OCI-LY1 (cell line): ENCODE measurements at regions not wholly inside any gene's neighbourhood (a gene's known extent, or its start where the extent isn't known, plus 50 kb on each side); places are given as distances from the start of the nearest gene placed in this dataset.

Experiments
- H2AFZ ChIP-seq: fragments of 200-600 bp; sonication (generic), shearing (Covaris generic); 2 replicates; pipeline ENCODE4 v1.6.0; 2014; ENCODE audit warnings: antibody characterized with exemption, mild to moderate bottlenecking, low read length
- H3F3A ChIP-seq: fragments of 200-600 bp; sonication (generic), shearing (Covaris generic); 2 replicates; pipeline ENCODE4 v1.6.0; 2014; ENCODE audit warnings: mild to moderate bottlenecking, antibody characterized with exemption, low read length, moderate library complexity; ENCODE audit not compliant: insufficient read depth
- H3K27ac ChIP-seq: fragments of 200-600 bp; sonication (generic); 2 replicates; pipeline ENCODE4 v1.5.1; 2014; ENCODE audit warnings: low read length, mixed run types, mild to moderate bottlenecking, low read depth; ENCODE audit not compliant: poor library complexity, severe bottlenecking
- H3K27me3 ChIP-seq: fragments of 200-600 bp; sonication (generic); 2 replicates; pipeline ENCODE4 v1.6.0; 2014; ENCODE audit warnings: antibody characterized with exemption, mild to moderate bottlenecking, low read length, moderate library complexity; ENCODE audit not compliant: insufficient read depth
- H3K36me3 ChIP-seq: fragments of 200-600 bp; sonication (generic); 2 replicates; pipeline ENCODE4 v1.6.1; 2014; ENCODE audit warnings: mild to moderate bottlenecking, antibody characterized with exemption, low read length, moderate library complexity, mixed read lengths; ENCODE audit not compliant: insufficient read depth
- H3K4me1 ChIP-seq: fragments of 200-600 bp; sonication (generic); 2 replicates; pipeline ENCODE4 v1.5.1; 2014; ENCODE audit warnings: mild to moderate bottlenecking, low read length, moderate library complexity; ENCODE audit not compliant: insufficient read depth, severe bottlenecking
- H3K4me2 ChIP-seq: fragments of 200-600 bp; sonication (generic), shearing (Covaris generic); 2 replicates; pipeline ENCODE4 v1.6.1; 2014; ENCODE audit warnings: low read length
- H3K4me3 ChIP-seq: fragments of 200-600 bp; sonication (generic); 2 replicates; pipeline ENCODE4 v1.5.1; 2014; ENCODE audit warnings: low read length, low read depth, mild to moderate bottlenecking, mixed read lengths; ENCODE audit not compliant: poor library complexity, severe bottlenecking
- H3K79me2 ChIP-seq: fragments of 200-600 bp; shearing (Covaris generic); 2 replicates; pipeline ENCODE4 v1.6.1; 2016; ENCODE audit warnings: mixed run types, low read length, mixed read lengths; ENCODE audit not compliant: insufficient read depth
- H3K9ac ChIP-seq: fragments of 200-600 bp; sonication (generic), shearing (Covaris generic); 2 replicates; pipeline ENCODE4 v1.6.1; 2014; ENCODE audit warnings: mild to moderate bottlenecking, low read length, mixed read lengths
- H3K9me2 ChIP-seq: fragments of 200-600 bp; sonication (generic), shearing (Covaris generic); 2 replicates; pipeline ENCODE4 v1.6.1; 2014; ENCODE audit warnings: low read depth, mild to moderate bottlenecking, low read length, mixed read lengths
- H3K9me3 ChIP-seq: fragments of 200-600 bp; shearing (Covaris generic); 2 replicates; pipeline ENCODE4 v1.6.1; 2014; ENCODE audit warnings: low read length, mixed read lengths
- H4K20me1 ChIP-seq: fragments of 200-600 bp; sonication (generic), shearing (Covaris generic); 2 replicates; pipeline ENCODE4 v1.6.0; 2016; ENCODE audit warnings: mild to moderate bottlenecking, low read length; ENCODE audit not compliant: insufficient read depth
- EZH2 ChIP-seq: fragments of 200-600 bp; sonication (generic), shearing (Covaris generic); IDR thresholded peaks from 2 replicates; pipeline ENCODE4 v1.8.0; 2017; ENCODE audit warnings: borderline replicate concordance, mixed run types, mild to moderate bottlenecking, antibody characterized with exemption, low read length, moderate library complexity, mixed read lengths
- TF ChIP-seq, protein P1 (sequence below): fragments of 200-600 bp; sonication (generic), shearing (Covaris generic); IDR thresholded peaks from 2 replicates; pipeline ENCODE4 v1.5.1; 2017; ENCODE audit warnings: mild to moderate bottlenecking, antibody characterized with exemption, low read length, moderate library complexity, mixed read lengths

DNA sequence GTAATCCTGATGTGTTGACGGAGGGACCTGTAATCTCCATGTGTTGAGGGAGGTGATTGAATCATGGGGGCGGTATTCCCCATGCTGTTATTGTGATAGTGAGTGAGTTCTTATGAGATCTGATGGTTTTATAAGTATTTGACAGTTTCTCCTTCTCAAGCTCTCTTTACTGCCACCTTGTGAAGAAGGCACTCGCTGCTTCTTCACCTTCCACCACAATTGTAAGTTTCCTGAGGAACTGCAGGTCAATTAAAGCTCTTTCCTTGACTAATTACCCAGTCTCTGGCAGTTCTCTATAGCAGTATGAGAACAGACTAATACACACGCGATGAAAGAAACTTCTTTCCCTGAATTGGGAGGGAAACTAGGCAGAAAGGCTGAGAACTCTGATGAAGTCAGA, 141.1 kb upstream of the RAD23B start:
- H3K79me2 ChIP-seq: no peaks in the 10 kb centered on the region
- H3F3A ChIP-seq: no peaks in the 10 kb centered on the region
- H3K4me2 ChIP-seq: no peak overlapping the region
- no peaks in the 10 kb centered on the region for H3K9me3 ChIP-seq
- no peak for TF ChIP-seq EZH2
- TF ChIP-seq, protein P1, sequence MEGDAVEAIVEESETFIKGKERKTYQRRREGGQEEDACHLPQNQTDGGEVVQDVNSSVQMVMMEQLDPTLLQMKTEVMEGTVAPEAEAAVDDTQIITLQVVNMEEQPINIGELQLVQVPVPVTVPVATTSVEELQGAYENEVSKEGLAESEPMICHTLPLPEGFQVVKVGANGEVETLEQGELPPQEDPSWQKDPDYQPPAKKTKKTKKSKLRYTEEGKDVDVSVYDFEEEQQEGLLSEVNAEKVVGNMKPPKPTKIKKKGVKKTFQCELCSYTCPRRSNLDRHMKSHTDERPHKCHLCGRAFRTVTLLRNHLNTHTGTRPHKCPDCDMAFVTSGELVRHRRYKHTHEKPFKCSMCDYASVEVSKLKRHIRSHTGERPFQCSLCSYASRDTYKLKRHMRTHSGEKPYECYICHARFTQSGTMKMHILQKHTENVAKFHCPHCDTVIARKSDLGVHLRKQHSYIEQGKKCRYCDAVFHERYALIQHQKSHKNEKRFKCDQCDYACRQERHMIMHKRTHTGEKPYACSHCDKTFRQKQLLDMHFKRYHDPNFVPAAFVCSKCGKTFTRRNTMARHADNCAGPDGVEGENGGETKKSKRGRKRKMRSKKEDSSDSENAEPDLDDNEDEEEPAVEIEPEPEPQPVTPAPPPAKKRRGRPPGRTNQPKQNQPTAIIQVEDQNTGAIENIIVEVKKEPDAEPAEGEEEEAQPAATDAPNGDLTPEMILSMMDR: peak; percentile 24; the same call in 1 of the 2 replicates
- no peak overlapping the region for H3K4me3 ChIP-seq
- no peaks in the 10 kb centered on the region for H3K9me2 ChIP-seq
- no peaks in the 10 kb centered on the region for H3K27me3 ChIP-seq
- no peaks in the 10 kb centered on the region for H3K4me1 ChIP-seq
- no peak overlapping the region for H3K27ac ChIP-seq
- H4K20me1 ChIP-seq: no peaks in the 10 kb centered on the region
- no peaks in the 10 kb centered on the region for H3K36me3 ChIP-seq
- no peak overlapping the region for H2AFZ ChIP-seq
- no peak overlapping the region for H3K9ac ChIP-seq

DNA sequence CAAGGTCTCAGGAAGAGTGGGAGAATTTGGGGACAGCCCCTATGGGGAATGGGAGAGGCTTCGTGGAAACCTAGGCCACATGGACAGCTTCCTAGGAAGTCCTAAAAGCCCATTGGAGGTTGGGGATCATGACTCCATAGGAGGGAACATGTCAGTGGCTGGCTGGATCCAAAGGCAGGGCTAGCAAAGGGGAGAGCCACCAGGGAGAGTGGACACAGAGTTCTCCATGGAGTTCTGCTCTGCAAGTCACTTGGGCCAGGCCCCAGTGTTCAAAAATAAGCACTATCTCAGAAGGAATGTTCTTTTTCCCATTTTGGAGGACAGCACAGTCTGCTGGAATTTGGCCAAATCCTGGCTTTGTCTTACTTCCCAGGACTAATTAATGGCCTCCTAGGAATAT, 140.6 kb upstream of the RAD23B start:
- H3K9me3 ChIP-seq: no peaks in the 10 kb centered on the region
- H2AFZ ChIP-seq: no peak overlapping the region
- no peaks in the 10 kb centered on the region for H3K9me2 ChIP-seq
- no peak overlapping the region for H3K9ac ChIP-seq
- H3K4me1 ChIP-seq: no peaks in the 10 kb centered on the region
- no peak overlapping the region for H3K4me3 ChIP-seq
- no peak for TF ChIP-seq EZH2
- TF ChIP-seq, protein P1: no peak
- no peaks in the 10 kb centered on the region for H3F3A ChIP-seq
- no peaks in the 10 kb centered on the region for H4K20me1 ChIP-seq
- H3K79me2 ChIP-seq: no peaks in the 10 kb centered on the region
- no peaks in the 10 kb centered on the region for H3K36me3 ChIP-seq
- no peak overlapping the region for H3K4me2 ChIP-seq
- no peak overlapping the region for H3K27ac ChIP-seq
- H3K27me3 ChIP-seq: no peaks in the 10 kb centered on the region

DNA sequence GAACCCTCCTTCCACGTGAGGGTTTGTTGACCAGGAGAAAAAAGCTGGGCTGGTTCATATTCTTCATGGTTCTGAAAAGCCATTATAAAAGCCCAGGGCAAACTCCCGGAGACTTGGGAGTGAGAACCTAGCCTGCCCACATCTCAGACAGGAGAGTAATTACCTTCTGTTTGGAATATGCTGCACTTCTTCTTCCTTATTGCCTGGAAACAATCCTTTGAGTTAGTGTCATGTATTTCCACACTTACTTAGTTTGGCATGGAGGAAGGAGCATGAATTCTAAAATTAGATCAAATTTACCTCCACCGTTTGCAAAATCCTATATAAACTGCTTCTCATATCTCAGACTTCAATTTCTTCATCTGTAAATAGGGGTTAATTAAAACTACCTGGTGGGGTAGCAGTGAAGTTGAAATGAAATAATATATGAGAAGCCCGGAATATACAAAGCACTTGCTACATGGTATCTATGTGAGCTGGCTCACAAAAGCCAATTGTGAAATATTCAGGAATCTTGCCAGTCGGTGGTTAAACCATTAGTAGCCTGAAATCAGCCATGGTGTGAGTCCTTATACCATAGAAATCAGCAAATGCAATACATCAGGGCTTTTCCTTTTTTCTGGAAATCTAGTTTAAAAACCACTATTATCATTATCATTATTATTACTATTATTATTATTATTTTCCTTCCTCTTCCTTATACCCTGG, 140.0 kb upstream of the RAD23B start:
- no peaks in the 10 kb centered on the region for H3K36me3 ChIP-seq
- H3K27me3 ChIP-seq: no peaks in the 10 kb centered on the region
- no peak for TF ChIP-seq EZH2
- TF ChIP-seq, protein P1: no peak
- H4K20me1 ChIP-seq: no peaks in the 10 kb centered on the region
- no peak overlapping the region for H3K9ac ChIP-seq
- H3K4me2 ChIP-seq: no peak overlapping the region
- no peak overlapping the region for H3K4me3 ChIP-seq
- H3K9me3 ChIP-seq: no peaks in the 10 kb centered on the region
- H3K4me1 ChIP-seq: no peaks in the 10 kb centered on the region
- H3K27ac ChIP-seq: no peak overlapping the region
- H3F3A ChIP-seq: no peaks in the 10 kb centered on the region
- H3K79me2 ChIP-seq: no peaks in the 10 kb centered on the region
- no peak overlapping the region for H2AFZ ChIP-seq
- H3K9me2 ChIP-seq: no peaks in the 10 kb centered on the region
